MM.1S (cell line): ENCODE measurements at regions not wholly inside any gene's neighbourhood (a gene's known extent, or its start where the extent isn't known, plus 50 kb on each side); places are given as distances from the start of the nearest gene placed in this dataset.

Source experiments
- DNase-seq: peaks from one replicate; pipeline ENCODE4 v3.0.0-alpha.2; 2015
- H2AFZ ChIP-seq: fragments of 300-600 bp; sonication (generic); 2 replicates; pipeline ENCODE4 v1.6.0; 2016; ENCODE audit warnings: antibody characterized with exemption, low read length
- H3F3A ChIP-seq: fragments of 300-600 bp; sonication (generic); 2 replicates; pipeline ENCODE4 v1.6.1; 2016; ENCODE audit warnings: mild to moderate bottlenecking, antibody characterized with exemption, low read length, moderate library complexity, mixed read lengths; ENCODE audit not compliant: insufficient read depth
- H3K27ac ChIP-seq: fragments of 300-600 bp; sonication (generic); 2 replicates; pipeline ENCODE4 v1.5.1; 2016; ENCODE audit warnings: mild to moderate bottlenecking, low read length
- H3K27me3 ChIP-seq: fragments of 300-600 bp; sonication (generic); replicated peaks from 2 replicates; pipeline ENCODE4 v1.6.0; 2016; ENCODE audit warnings: low read length; ENCODE audit not compliant: insufficient read depth
- H3K36me3 ChIP-seq: fragments of 300-600 bp; sonication (generic); replicated peaks from 2 replicates; pipeline ENCODE4 v1.6.1; 2016; ENCODE audit warnings: mild to moderate bottlenecking, low read length, mixed read lengths; ENCODE audit not compliant: insufficient read depth
- H3K4me1 ChIP-seq: fragments of 300-600 bp; sonication (generic); 2 replicates; pipeline ENCODE4 v1.6.1; 2016; ENCODE audit warnings: low read length, mixed read lengths
- H3K4me2 ChIP-seq: fragments of 300-600 bp; sonication (generic); 2 replicates; pipeline ENCODE4 v1.6.0; 2016; ENCODE audit warnings: low read depth, low read length
- H3K4me3 ChIP-seq: fragments of 300-600 bp; sonication (generic); 2 replicates; pipeline ENCODE4 v1.5.1; 2016; ENCODE audit warnings: low read length, mixed read lengths
- H3K79me2 ChIP-seq: fragments of 300-600 bp; sonication (generic); 2 replicates; pipeline ENCODE4 v1.6.1; 2016; ENCODE audit warnings: mixed run types, low read length, mixed read lengths
- H3K9ac ChIP-seq: fragments of 300-600 bp; sonication (generic); 2 replicates; pipeline ENCODE4 v1.6.1; 2016; ENCODE audit warnings: low read length, mixed read lengths
- H3K9me2 ChIP-seq: fragments of 300-600 bp; sonication (generic); replicated peaks from 2 replicates; pipeline ENCODE4 v1.6.1; 2016; ENCODE audit warnings: mild to moderate bottlenecking, low read length, mixed read lengths; ENCODE audit not compliant: insufficient read depth
- H3K9me3 ChIP-seq: fragments of 300-600 bp; sonication (generic); replicated peaks from 2 replicates; pipeline ENCODE4 v1.6.1; 2016; ENCODE audit warnings: mild to moderate bottlenecking, low read length, mixed read lengths; ENCODE audit not compliant: insufficient read depth
- H4K20me1 ChIP-seq: fragments of 300-600 bp; sonication (generic); 2 replicates; pipeline ENCODE4 v1.6.1; 2016; ENCODE audit warnings: mild to moderate bottlenecking, low read length, moderate library complexity, mixed read lengths; ENCODE audit not compliant: insufficient read depth
- CTCF ChIP-seq: fragments of 300-600 bp; sonication (generic); IDR thresholded peaks from 2 replicates; pipeline ENCODE4 v1.5.1; 2016; ENCODE audit warnings: antibody characterized with exemption, low read length, mixed read lengths
- EZH2 ChIP-seq: fragments of 300-600 bp; sonication (generic); optimal IDR thresholded peaks from 2 replicates; pipeline ENCODE3; 2017; ENCODE audit warnings: low read depth, mild to moderate bottlenecking, antibody characterized with exemption, low read length, mixed read lengths
- EZH2phosphoT487 ChIP-seq: fragments of 300-600 bp; sonication (generic); IDR thresholded peaks from 2 replicates; pipeline ENCODE4 v1.6.1; 2018; ENCODE audit warnings: antibody characterized with exemption, low read length

DNA sequence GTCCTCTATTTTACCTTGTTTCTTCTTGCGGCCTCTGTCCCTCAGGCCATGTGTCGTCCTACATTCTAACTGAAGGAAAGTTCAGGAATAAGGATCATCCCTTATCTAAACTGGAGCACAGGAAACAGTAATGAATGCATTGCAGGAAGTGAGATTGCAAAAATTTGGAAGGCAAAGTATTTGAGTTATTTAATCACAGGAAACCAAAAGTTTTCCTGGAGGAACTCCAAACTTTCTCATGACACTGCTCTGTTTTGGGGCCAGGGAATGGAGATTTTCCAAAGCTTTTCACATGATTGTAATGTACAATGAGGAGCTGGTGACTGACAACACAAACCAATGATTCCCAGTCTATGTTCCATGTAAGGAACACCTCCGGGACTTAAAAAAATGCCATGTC lies 57.8 kb upstream of the PLSCR4 start:
- no peaks in the 10 kb centered on the region for H3K36me3 ChIP-seq
- no peaks in the 10 kb centered on the region for H3K27me3 ChIP-seq
- no peaks in the 10 kb centered on the region for H4K20me1 ChIP-seq
- no peak overlapping the region for H3K27ac ChIP-seq
- no peaks in the 10 kb centered on the region for H3K79me2 ChIP-seq
- no peaks in the 10 kb centered on the region for H3K9me3 ChIP-seq
- H3K4me3 ChIP-seq = no peak overlapping the region
- TF ChIP-seq CTCF (no peak), EZH2 (no peak), EZH2phosphoT487 (no peak)
- H3F3A ChIP-seq = no peaks in the 10 kb centered on the region
- DNase-seq = no peak
- no peak overlapping the region for H3K4me2 ChIP-seq
- H3K9ac ChIP-seq = no peak overlapping the region; the same call in 1 of the 2 replicates
- H2AFZ ChIP-seq = no peak overlapping the region
- H3K9me2 ChIP-seq = no peaks in the 10 kb centered on the region
- H3K4me1 ChIP-seq = no peaks in the 10 kb centered on the region

DNA sequence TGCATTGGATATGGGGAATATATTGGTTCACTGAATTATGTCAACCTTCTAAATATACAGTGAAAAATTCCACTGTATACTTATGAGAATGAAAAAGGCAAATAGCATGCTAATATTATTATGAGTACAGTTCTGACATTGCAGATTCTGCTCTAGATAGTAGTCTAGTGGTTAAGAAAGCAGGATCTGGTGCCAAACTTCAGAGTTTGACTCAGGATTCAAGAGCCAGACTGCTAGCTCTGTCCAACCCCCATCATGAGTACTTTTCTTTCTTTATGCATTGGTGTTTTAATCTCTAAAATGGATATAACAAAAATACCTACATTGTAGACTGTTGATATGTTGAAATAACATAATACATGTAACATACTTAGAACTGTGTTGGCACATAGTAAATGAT lies 57.3 kb upstream of the PLSCR4 start:
- H3F3A ChIP-seq = no peaks in the 10 kb centered on the region
- no peaks in the 10 kb centered on the region for H3K27me3 ChIP-seq
- H3K9me3 ChIP-seq = no peaks in the 10 kb centered on the region
- no peaks in the 10 kb centered on the region for H3K36me3 ChIP-seq
- DNase-seq = no peak
- H4K20me1 ChIP-seq = no peaks in the 10 kb centered on the region
- no peaks in the 10 kb centered on the region for H3K9me2 ChIP-seq
- H2AFZ ChIP-seq = no peak overlapping the region
- no peak overlapping the region for H3K4me2 ChIP-seq
- no peak overlapping the region for H3K4me3 ChIP-seq
- H3K27ac ChIP-seq = no peak overlapping the region
- H3K9ac ChIP-seq = no peak overlapping the region
- TF ChIP-seq EZH2 (no peak), CTCF (no peak), EZH2phosphoT487 (no peak)
- H3K79me2 ChIP-seq = no peaks in the 10 kb centered on the region
- no peaks in the 10 kb centered on the region for H3K4me1 ChIP-seq

- Histone ChIP-seq H3K27ac (no peak overlapping the region), H3K4me1 (no peaks in the 10 kb centered on the region), H3K4me3 (no peak overlapping the region)
Measured at GRCh38 chr3:146307456-146307725, 56.5 kb upstream of the PLSCR4 start.

GRCh38 chr3:146306656-146307455 lies 56.0 kb upstream of the PLSCR4 start:
- Histone ChIP-seq H3K36me3 (no peaks in the 10 kb centered on the region), H2AFZ (no peak overlapping the region), H3K9me3 (no peaks in the 10 kb centered on the region), H3K4me1 (no peaks in the 10 kb centered on the region), H3F3A (no peaks in the 10 kb centered on the region), H3K9ac (no peak overlapping the region), H3K9me2 (no peaks in the 10 kb centered on the region), H3K27ac (no peak overlapping the region), H3K4me2 (no peak overlapping the region), H3K4me3 (no peak overlapping the region), H3K27me3 (no peaks in the 10 kb centered on the region), H3K79me2 (no peaks in the 10 kb centered on the region), H4K20me1 (no peaks in the 10 kb centered on the region)
- DNase-seq = no peak
- TF ChIP-seq CTCF (no peak), EZH2phosphoT487 (no peak), EZH2 (no peak)

More at GRCh38 chr3:146307456-146307725, 56.5 kb upstream of the PLSCR4 start:
- H3K4me2 ChIP-seq = no peak overlapping the region
- H2AFZ ChIP-seq = no peak overlapping the region
- H4K20me1 ChIP-seq = no peaks in the 10 kb centered on the region
- DNase-seq = no peak
- no peaks in the 10 kb centered on the region for H3K9me2 ChIP-seq
- H3F3A ChIP-seq = no peaks in the 10 kb centered on the region
- H3K9me3 ChIP-seq = no peaks in the 10 kb centered on the region
- no peak overlapping the region for H3K9ac ChIP-seq
- H3K36me3 ChIP-seq = no peaks in the 10 kb centered on the region
- no peak for TF ChIP-seq EZH2
- no peaks in the 10 kb centered on the region for H3K79me2 ChIP-seq
- H3K27me3 ChIP-seq = no peaks in the 10 kb centered on the region
